ENCODE measurements at regions not wholly inside any gene's neighbourhood (a gene's known extent, or its start where the extent isn't known, plus 50 kb on each side); places are given as distances from the start of the nearest gene placed in this dataset.

DNA sequence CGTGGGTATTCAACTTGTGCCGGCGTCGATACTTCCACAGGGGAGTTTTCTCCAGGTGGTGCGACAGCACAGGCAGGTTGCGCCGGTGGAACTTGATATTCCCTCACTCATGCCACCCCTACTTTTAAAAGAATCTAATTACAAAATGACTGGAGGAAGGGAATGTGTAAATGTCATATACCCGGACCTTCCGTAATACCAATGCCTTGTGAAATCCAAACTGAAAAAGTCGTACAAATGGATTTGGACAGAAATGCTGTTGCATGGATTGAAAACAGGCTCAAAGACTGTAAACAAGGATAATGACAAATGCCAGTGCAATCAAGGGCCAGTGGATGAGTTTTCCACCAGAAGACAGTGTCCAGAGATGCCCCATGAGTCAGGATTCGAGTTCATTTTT lies 235.3 kb upstream of the USP25 start:
- no peak for DNase-seq

DNA sequence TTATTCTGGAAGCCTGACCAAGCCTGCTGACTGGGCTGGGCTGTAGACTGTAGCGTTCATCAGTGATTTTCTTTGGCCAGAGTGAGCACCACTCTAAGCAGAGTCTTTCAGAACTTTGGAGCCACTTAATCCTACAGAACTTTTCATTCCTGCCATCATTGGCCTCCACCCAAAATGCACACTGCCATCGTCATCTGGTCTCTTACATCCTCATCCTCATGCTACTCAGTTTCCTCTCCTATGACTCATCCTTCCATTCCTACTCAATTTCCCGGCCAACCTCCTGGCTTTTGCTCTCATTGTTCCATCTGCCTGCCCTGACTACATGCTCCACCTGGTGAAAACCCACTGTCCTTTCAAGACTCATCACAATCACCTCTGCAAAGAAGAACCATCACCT lies 233.8 kb upstream of the USP25 start:
- DNase-seq, result no peak

DNA sequence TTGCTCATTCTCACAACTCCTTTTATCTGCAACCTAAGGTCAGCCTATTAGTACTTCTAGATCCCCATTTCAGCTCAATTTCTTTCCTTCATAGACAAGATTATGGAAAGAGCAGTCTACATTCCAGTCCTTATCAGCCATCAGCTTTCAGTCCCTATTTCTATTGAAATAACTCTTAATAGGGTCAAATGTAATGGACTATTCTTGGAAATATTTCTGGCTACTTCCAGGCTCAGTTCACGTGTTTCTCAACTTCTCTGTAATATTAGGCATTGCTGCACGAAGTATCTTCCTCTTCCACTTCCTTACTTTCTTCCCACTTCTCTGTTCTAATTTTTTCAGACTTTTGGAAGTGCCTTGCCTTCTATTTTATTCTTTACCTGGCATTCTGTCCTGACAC lies 232.9 kb upstream of the USP25 start:
- no peak for DNase-seq

DNA sequence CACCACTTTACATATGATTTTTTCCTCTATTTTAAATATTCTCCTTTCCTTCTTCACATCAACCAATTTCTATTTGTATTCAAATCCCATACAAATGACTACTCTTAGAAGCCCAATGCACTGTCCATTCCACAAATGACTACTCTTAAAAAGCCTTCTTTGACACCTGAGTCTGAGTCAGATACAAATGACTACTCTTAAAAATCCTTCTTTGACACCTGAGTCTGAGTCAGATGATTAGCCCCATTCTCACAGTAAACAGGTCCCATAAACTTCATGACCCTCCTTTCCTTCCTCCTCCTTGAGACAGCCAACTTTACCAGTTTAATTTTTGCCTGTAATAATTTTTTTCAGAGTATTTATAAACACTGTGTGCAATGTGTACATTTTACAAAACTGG lies 231.3 kb upstream of the USP25 start:
- DNase-seq, result no peak

DNA sequence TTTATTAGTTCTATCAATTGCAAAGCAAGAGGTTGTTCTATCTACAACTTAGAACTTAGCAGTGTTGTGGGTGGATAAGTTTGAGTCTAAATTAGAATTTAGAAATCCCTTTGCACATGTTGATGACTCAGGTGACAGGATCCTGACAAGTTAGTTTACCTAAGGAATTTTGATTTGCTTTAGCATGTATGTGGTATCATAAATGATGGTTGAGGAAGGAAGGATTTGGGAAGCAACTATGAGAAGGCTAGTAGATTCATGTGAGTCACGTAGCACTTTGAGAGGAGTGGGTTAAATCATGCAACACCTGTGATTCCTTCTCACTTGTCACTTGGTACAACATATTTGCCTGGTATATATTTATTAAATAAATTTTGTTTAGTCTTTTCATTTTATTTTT lies 223.7 kb upstream of the USP25 start:
- no peak for DNase-seq

DNA sequence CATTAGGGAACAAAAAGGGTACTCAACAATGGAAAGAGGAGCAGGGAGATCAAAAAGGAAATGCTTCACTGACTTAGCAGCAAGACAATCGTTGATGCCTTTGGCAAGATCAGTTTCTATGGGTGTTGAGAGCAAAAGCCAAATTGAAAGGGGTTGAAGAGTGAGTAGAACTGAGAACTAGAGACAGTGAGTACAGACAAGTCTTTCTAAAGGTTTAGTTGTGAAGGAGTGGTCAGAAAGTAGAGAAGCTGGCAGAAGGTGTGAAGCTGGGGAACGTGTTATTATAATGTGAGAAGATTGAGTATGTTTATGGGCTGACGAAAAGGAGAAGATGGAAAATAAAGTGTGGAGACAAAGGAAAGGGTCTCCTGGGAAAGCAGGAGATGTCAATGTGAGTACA lies 221.2 kb upstream of the USP25 start:
- DNase-seq, result no peak

DNA sequence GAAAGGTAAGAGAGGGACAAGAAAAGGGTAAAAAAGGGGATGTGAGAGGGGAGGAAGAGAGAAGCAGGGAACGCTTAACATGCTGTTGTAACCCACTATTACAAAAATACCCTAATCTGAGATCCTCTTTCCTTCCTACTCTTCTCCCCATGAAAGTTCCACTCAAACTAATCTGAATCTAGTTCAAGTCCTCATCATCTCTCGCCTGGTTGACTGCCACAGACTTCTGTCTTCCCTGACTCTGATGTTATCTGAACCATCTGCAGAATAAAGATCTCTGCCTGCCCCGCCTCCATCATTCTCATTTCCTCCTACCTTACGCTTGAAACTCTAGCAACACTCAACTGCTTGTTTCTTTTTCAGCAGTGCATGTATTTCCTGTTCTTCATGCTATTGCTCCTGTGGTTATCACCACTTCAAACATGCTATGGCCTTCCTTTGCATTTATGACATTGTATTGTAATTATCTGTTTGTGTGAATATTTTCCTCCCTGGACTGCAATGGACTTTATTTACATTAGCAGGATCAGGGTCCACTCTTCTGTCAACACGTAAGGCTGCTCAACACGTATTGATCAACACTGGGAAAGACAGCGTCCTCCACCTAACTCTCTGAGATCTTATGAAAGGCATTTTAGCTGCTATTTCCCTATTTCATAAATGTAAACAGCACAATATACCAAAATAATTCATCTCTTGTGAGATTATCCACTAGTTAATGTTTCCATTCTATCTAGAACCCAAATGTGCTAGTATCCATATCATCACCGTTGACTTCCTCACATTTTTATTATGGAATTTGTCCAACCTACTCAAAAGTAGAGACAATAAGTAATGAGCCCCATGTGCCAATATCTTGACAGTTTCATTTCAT lies 215.5 kb upstream of the USP25 start:
- no peak for DNase-seq

DNA sequence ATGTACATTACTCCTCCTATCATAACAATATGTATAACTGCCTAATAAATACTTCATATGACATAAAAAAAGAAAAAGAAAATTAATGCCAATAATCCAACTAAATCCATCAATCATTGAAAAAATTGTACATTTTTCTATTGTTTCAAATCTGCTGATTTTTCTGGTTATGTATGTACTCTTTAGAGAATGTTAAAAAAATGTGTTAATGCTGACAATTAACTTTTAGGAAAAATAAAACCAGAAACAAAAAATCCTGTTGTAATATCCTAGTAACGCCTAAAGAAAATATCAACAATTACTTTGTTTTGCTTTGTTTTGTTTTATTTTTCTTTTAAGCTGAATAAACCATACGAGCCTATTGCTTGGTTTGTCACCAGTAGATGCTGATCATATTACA lies 213.9 kb upstream of the USP25 start:
- DNase-seq, result no peak

DNA sequence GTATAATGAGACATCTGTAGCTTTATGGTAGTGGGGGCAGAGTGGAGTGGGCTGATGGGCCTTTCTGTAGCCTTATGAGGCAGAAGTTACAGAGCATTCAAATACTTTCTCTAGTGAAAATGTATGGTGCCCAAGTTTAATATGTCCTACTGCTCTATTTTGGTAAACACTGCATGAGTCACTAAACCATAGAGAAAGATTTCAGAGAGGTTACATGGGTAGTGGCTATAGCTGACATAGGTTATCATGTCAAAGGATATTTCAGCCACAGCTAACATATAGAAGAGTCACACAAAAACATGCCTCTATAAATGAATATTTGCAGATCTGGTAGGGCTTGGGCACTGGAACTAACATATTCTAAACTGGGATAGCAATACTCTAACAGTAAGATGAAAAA lies 212.4 kb upstream of the USP25 start:
- DNase-seq, result no peak

DNA sequence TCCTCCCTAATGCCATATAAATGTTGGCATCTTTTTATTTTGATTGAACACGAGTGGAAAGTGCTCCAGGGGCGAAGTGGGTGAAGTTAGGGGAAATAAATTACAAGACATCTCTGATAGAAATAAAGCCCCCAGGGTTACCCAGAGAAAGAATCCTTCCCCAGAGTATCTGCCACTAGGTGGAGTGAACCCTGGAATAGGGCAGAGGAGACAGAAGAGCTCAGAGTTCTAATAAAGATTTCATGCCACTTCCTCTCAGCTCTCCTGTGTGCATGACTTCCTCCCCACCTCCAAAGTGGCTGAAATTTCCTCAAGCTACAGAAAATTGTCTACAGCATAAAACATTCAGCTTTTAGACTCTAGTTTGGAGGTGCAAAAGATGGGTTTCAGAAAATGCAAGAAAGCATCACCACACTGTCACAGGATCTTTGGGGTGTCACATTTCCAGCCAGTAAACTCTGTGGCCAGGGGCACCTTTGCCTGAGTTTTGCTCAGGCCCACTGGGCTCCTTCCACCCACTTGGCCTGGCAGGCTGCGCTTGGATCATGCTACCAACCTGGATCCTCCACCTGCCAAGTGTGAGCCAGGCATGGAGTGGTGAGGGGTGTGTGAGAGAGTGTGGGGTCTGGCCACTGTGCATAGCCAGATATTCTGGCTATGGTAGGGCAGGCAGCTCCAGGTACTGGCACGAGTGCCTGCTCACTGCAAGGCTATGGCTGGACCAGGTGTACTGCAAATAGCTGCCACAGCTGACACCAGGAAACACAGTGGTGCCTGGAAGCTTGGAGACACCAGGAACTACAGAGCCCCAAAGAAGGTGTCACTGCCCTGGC lies 208.8 kb upstream of the USP25 start:
- no peak for DNase-seq

DNA sequence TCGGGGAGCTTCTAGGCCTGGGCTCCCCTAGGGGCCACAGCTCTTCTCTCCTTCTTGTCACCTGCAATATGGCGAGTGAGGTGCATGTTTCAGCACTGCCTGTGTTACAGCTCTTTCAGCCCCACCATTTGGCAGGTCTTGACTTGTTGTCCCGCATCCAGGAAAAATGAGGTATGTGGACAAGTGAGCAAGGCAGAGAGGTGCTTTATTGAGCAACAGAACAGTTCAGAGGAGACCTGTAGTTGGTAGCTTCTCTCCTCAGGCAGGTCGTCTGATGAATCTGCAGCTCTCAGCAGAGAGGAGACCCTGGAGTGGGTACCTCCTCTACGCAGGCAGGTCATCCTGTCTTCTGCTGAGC lies 208.2 kb upstream of the USP25 start:
- DNase-seq, result no peak

DNA sequence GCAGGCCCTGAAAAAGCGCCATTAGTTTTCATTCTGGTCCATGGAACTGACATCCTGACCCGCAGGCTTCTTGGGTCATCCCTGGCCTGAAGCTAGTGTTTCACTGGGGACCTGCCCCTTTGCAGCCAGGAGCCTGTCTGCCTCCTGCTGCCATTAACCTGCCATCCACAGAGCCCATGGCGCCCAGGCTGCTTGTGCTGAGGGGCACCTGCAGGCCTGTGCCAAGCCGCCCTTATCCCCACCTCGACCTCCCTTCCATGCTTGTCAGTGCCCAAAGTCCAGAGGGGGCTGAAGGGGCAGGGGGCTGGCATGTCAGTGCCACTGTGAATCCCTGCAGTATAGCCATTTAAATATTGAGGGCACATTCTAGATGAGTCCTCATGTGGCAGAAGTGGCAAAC lies 207.6 kb upstream of the USP25 start:
- no peak for DNase-seq

DNA sequence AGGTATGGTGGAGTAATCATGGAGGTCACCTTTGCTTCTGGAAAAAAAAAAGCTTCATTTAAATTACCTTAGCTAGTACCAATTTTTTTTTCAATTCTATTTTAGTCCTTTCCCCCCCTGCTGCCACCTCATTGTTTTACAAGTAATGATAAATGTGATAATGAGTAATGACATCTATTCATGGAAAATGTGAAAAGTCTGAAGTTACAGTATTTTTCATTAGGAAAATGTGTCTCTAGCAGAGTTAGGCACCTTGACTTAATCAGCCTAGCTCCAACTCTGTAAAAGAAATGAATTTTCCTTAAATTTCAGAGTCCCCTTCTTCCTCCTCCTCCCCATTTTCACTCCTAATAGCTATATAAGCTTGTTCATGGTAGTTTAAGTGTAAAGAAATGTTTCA lies 204.9 kb upstream of the USP25 start:
- no peak for DNase-seq

DNA sequence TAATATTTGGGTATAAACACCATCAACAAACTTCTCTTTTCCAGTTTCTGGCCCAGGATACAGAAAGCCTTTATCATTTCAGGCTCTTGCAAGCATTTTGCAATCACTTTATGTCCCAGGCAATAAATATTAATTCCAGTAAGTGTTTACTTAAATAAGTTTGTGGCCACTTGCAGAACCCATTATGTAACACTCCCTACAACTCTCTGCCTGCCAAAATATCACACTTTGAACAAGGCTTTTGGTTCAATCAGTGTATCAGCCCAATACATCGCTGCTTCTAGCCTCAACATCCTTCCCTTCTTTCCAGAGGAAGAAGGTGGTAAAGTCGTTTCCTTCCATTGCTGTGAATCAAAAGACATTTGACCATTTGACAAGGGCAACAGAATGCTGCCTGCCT lies 203.0 kb upstream of the USP25 start:
- DNase-seq, result no peak

DNA sequence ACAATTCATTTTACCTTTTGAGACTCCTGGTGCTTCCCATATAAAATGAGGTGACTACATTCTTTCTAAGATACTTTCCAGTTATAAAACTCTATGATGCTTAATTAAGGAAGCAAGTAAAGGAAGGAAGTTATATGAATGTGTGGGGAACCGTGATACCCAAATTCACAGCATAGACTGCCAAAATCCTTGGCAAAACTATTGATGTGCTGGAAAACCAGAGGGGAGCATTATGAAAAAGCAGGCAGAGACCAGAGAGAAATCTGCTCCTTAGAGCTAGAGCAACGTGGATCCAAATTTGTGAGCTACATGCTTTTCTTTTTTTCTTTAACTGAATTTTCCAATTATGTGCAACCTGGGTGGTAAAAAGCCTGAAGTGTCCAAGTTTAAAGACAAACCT lies 201.4 kb upstream of the USP25 start:
- DNase-seq, result no peak

DNA sequence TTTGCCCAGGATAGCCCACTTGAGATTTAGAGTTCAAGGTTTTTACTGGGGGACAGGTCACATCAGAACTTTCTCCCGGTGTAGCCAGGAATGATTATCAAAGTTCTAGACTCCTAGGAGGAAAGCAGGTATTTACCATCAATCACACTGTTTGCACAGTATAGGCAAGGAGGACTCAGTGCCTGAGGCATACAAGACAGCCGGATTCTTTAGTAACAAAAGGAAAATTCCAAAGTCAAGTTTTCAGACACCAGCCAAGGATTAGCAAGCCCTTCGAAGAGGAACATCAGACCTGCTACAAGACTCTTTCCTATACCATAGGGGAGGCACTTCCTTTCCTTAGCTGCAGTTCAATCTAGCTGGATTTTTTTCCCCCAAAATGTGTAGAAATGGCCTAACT lies 197.8 kb upstream of the USP25 start:
- no peak for DNase-seq

DNA sequence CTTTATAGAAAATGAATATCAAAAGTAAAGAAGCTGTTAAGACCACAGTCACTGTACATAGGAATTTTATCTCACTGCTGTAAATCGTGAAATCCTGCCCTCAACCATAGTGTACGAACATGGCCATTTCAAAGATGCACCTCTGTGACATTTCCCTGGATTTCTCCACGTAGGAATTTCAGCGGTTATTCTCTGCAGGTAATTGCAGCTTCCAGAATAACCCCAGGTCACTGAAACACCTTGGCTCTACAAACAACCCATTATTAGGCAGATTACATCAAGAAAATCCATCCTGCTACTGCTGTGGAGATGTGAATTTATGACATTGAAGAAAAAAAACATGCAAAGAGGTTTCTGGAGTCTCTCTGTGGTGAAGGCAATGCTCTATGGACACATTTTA lies 196.2 kb upstream of the USP25 start:
- no peak for DNase-seq

DNA sequence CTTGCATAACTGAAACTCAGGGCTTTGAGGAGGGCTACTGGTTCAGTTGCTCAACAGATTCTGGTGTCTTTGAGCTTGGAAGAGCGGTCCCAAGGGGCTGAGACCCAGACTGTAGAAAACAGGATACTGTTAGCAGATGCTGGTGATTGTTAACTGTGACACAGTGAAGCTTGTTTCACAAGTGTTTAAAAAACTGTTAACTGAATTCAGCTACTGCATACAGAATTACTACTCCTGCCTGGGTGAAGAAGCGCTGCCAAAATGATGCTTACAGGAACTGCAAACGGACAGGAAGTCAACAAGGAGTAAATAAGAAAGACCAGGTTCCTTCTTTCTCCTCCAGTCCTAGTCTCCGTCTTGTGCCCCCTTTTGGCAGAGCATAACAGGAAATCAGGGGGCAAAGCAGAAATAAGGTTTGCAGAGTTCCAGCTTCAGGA lies 195.3 kb upstream of the USP25 start:
- no peak for DNase-seq

DNA sequence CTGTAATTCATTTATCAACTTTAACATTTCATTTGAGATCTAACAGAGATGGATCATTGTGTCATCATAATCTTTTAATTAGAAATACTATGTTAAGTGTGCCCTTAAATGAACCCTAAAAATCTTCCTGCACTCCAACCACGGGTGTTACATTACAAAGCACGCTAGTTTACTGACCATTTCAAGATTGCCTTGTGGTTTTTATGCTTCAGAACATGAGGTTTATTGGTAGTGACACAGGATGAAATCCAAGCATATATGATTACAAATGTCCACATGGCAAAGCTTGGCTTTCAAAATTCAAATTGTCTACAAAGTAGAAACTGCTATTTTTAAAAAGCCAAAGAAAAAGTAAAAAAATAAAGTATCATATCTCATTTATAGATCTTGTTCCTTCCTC lies 190.4 kb upstream of the USP25 start:
- DNase-seq, result no peak

DNA sequence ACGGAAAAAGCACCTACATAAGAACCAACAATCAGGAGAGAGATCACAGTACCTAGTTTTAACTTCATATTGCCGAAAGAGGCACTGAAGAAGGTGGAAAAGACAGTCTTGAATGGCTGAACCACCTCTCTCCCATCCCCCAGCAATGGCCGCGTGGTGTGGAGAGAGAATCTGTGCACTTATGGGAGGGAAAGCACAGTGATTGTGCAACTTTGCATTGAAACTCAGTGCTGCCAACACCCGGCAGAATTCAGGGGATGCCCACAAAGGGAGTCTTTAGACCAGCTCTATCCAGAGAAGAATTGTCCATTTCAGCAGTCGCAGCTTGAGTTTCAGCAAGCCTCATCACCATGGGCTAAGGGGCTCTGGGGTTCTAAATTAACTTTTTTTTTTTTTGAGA lies 186.3 kb upstream of the USP25 start:
- no peak for DNase-seq

DNA sequence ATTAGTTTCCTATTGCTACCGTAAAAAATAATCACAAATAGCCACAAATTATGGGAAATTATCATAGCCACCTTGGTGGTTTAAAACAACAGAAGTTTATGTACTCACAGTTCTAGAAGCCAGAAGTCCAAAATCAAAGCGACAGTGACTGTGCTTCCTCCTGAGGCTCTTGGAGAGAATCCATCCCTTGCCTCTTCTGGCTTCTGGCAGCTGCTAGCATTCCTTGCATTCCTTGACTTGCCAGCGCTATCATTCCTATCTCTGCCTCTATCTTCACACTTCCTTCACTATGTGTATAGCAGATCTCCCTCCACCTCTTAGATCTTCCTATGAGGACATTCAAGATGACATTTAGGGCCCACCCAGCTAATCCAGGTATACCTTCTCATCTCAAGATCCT lies 180.1 kb upstream of the USP25 start:
- no peak for DNase-seq

DNA sequence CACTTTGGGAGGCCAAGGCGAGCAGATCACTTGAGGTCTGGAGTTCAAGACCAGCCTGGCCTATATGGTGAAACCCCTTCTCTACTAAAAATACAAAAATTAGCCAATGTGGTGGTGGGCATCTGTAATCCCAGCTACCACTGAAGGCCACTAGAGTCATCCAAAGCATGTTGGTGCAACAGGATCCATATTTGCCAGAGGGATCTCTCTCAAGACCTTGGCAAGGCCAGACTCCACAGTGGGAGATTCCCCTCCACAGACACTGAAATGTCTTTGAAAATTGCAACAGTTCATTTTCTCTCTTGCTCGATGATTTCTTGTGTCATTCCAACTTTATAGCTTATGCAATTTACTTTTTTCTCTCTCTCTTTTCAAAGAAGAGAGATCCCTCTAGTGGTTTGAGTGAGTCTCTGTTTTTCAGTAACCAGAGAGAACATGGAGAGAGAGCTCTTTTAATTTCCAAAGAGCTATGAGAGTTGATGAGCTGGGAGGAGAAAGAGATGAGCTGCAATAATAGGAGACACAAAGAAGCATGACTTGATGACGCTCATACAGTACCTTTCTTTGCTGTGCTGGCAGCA lies 176.8 kb upstream of the USP25 start:
- no peak for DNase-seq

DNA sequence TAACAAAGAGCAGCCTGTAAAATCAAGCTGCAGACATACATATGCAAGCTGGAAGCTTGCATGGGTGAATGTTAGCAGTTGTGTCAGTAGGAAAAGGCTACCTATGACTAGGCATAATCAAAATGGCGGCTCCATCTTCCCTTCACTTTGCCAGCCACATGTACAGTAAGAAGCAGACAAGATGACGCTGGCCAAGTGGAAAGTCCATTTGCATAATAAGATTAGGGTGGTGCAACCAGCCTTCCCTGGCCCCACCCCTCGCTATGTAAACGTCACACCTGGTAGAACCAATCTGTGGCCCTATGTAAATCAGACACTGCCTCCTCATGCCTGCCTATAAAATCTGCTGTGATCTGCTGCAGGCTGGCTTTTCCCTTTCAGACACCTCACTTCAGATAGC lies 171.9 kb upstream of the USP25 start:
- DNase-seq, result no peak

DNA sequence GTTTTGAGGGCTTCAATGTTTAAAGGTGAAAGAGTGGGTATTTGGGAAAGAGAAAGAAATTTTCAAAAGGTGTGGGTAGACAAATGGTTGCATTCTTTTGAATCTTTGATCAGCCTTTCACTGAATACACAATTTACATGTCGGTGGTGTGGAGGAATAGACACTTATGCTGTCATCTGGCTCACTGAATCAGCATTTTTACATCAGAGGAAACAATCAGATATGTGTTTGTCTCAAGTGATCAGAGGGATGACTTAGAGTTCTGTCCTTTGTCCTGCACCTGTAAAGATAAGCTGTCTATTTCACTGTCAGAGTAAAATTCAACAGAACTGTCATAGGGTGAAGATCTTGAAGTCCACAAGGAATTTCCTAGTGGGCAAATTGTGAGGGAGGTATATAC lies 170.9 kb upstream of the USP25 start:
- DNase-seq, result no peak
